ENCODE measurements at regions not wholly inside any gene's neighbourhood (a gene's known extent, or its start where the extent isn't known, plus 50 kb on each side); places are given as distances from the start of the nearest gene placed in this dataset.
"Not testable (repeated sequence)": the region's sequence is repeated elsewhere in the genome, so short reads cannot be mapped to it uniquely, and the experiment has no call there.

- DNase-seq (ENCODE audit: low read depth in 2 of 2), result no peak
Observed at GRCh38 chr3:27661797-27662196, 60.3 kb downstream of the EOMES start.

GRCh38 chr3:27659279-27660021, 62.7 kb downstream of the EOMES start:
- DNase-seq (ENCODE audit: low read depth in 2 of 2), result peak in 1 of 2 donors; percentile 13

GRCh38 chr3:27658741-27659140, 63.4 kb downstream of the EOMES start:
- no peak for DNase-seq (ENCODE audit: low read depth in 2 of 2)

GRCh38 chr3:27657871-27658270, 64.3 kb downstream of the EOMES start:
- DNase-seq (ENCODE audit: low read depth in 2 of 2), result no peak

GRCh38 chr3:27657404-27657803, 64.7 kb downstream of the EOMES start:
- DNase-seq (ENCODE audit: low read depth in 2 of 2), result no peak

- DNase-seq (ENCODE audit: low read depth in 2 of 2), result no peak
Observed at GRCh38 chr3:27656790-27657189, 65.3 kb downstream of the EOMES start.

- no peak for DNase-seq (ENCODE audit: low read depth in 2 of 2)
Observed at GRCh38 chr3:27655547-27655946, 66.6 kb downstream of the EOMES start.

- no peak for DNase-seq (ENCODE audit: low read depth in 2 of 2)
Observed at GRCh38 chr3:27653803-27654558, 68.1 kb downstream of the EOMES start.

- no peak for DNase-seq (ENCODE audit: low read depth in 2 of 2)
Observed at GRCh38 chr3:27649277-27649676, 72.8 kb downstream of the EOMES start.

- DNase-seq (ENCODE audit: low read depth in 2 of 2), result no peak
Observed at GRCh38 chr3:27646896-27647295, 75.2 kb downstream of the EOMES start.

GRCh38 chr3:27644941-27645340, 77.2 kb downstream of the EOMES start:
- no peak for DNase-seq (ENCODE audit: low read depth in 2 of 2)

GRCh38 chr3:27643355-27643754, 78.8 kb downstream of the EOMES start:
- no peak for DNase-seq (ENCODE audit: low read depth in 2 of 2)

GRCh38 chr3:27642796-27643195, 79.3 kb downstream of the EOMES start:
- DNase-seq (ENCODE audit: low read depth in 2 of 2), result no peak

- no peak for DNase-seq (ENCODE audit: low read depth in 2 of 2)
Observed at GRCh38 chr3:27641888-27642601, 80.1 kb downstream of the EOMES start.

GRCh38 chr3:27641271-27641800, 80.8 kb downstream of the EOMES start:
- DNase-seq (ENCODE audit: low read depth in 2 of 2), result no peak

GRCh38 chr3:27639271-27639670, 82.9 kb downstream of the EOMES start:
- no peak for DNase-seq (ENCODE audit: low read depth in 2 of 2)

- no peak for DNase-seq (ENCODE audit: low read depth in 2 of 2)
Observed at GRCh38 chr3:27638594-27638993, 83.5 kb downstream of the EOMES start.

GRCh38 chr3:27637346-27637995, 84.7 kb downstream of the EOMES start:
- no peak for DNase-seq (ENCODE audit: low read depth in 2 of 2)

- not testable (repeated sequence) for DNase-seq (ENCODE audit: low read depth in 2 of 2)
Observed at GRCh38 chr3:27635006-27635405, 87.1 kb downstream of the EOMES start.

GRCh38 chr3:27633224-27633545, 88.9 kb downstream of the EOMES start:
- DNase-seq (ENCODE audit: low read depth in 2 of 2), result no peak

- DNase-seq (ENCODE audit: low read depth in 2 of 2), result peak; percentile 10 to 36
Observed at GRCh38 chr3:27632431-27633223, 89.5 kb downstream of the EOMES start.

Measured in stimulated activated CD8-positive, alpha-beta memory T cell treated with anti-CD3 and anti-CD28 coated beads, Interleukin-15, amount 100 ng/mL, for 48 hours (primary cell).